ENCODE measurements at regions not wholly inside any gene's neighbourhood (a gene's known extent, or its start where the extent isn't known, plus 50 kb on each side); places are given as distances from the start of the nearest gene placed in this dataset.

DNA sequence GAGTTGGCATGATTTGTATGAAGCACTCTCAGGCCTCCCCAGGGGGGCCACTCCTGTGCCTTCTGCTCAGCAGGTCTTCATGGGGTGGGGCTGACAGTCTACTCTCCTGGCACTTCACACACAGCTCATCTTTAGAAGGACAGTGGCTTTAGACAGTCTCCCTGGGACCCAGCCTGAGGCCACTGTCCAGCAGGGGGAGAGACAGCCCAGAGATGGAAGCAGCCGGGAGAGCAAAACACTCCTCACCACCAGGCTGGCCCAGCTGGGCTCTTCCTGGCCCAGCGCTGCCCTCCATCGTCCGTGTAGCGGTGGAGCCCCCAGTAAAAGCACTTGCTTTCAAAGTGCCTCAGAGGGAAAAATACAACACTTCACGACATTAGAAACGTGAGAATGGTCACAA lies 62.0 kb upstream of the CRHR1 start (continued):
- TF ChIP-seq ZNF777 (CRISPR knock-in tag; IDR thresholded peaks at IDR 0.05): no peak
- TF ChIP-seq NR1H2 (CRISPR knock-in tag; IDR thresholded peaks at IDR 0.05; ENCODE audit: borderline replicate concordance, low read depth): no peak
- no peak for TF ChIP-seq FOXK2 (IDR thresholded peaks at IDR 0.05)
- TF ChIP-seq, protein P1, sequence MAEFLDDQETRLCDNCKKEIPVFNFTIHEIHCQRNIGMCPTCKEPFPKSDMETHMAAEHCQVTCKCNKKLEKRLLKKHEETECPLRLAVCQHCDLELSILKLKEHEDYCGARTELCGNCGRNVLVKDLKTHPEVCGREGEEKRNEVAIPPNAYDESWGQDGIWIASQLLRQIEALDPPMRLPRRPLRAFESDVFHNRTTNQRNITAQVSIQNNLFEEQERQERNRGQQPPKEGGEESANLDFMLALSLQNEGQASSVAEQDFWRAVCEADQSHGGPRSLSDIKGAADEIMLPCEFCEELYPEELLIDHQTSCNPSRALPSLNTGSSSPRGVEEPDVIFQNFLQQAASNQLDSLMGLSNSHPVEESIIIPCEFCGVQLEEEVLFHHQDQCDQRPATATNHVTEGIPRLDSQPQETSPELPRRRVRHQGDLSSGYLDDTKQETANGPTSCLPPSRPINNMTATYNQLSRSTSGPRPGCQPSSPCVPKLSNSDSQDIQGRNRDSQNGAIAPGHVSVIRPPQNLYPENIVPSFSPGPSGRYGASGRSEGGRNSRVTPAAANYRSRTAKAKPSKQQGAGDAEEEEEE (CRISPR knock-in tag; IDR thresholded peaks at IDR 0.05; ENCODE audit: borderline replicate concordance): no peak
- no peak for TF ChIP-seq MAZ (IDR thresholded peaks at IDR 0.05; ENCODE audit: borderline replicate concordance, low read depth, low read length)
- TF ChIP-seq MAZ (CRISPR knock-in tag; IDR thresholded peaks at IDR 0.05; ENCODE audit: low read depth): 0 out of 2 replicates have a peak, but pooled peaks have one; percentile 33
- no peak for TF ChIP-seq ZNF335 (CRISPR knock-in tag; IDR thresholded peaks at IDR 0.05)
- TF ChIP-seq, protein P2, sequence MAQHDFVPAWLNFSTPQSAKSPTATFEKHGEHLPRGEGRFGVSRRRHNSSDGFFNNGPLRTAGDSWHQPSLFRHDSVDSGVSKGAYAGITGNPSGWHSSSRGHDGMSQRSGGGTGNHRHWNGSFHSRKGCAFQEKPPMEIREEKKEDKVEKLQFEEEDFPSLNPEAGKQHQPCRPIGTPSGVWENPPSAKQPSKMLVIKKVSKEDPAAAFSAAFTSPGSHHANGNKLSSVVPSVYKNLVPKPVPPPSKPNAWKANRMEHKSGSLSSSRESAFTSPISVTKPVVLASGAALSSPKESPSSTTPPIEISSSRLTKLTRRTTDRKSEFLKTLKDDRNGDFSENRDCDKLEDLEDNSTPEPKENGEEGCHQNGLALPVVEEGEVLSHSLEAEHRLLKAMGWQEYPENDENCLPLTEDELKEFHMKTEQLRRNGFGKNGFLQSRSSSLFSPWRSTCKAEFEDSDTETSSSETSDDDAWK (CRISPR knock-in tag; IDR thresholded peaks at IDR 0.05): no peak
- no peak for TF ChIP-seq SP1 (IDR thresholded peaks at IDR 0.05)
- TF ChIP-seq SP1 (CRISPR knock-in tag; IDR thresholded peaks at IDR 0.05): no peak
- TF ChIP-seq, protein P3, sequence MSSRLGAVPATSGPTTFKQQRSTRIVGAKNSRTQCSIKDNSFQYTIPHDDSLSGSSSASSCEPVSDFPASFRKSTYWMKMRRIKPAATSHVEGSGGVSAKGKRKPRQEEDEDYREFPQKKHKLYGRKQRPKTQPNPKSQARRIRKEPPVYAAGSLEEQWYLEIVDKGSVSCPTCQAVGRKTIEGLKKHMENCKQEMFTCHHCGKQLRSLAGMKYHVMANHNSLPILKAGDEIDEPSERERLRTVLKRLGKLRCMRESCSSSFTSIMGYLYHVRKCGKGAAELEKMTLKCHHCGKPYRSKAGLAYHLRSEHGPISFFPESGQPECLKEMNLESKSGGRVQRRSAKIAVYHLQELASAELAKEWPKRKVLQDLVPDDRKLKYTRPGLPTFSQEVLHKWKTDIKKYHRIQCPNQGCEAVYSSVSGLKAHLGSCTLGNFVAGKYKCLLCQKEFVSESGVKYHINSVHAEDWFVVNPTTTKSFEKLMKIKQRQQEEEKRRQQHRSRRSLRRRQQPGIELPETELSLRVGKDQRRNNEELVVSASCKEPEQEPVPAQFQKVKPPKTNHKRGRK (CRISPR knock-in tag; IDR thresholded peaks at IDR 0.05): no peak
- TF ChIP-seq RBFOX2 (IDR thresholded peaks at IDR 0.05; ENCODE audit: low read depth, low read length): no peak
- TF ChIP-seq, protein P4, sequence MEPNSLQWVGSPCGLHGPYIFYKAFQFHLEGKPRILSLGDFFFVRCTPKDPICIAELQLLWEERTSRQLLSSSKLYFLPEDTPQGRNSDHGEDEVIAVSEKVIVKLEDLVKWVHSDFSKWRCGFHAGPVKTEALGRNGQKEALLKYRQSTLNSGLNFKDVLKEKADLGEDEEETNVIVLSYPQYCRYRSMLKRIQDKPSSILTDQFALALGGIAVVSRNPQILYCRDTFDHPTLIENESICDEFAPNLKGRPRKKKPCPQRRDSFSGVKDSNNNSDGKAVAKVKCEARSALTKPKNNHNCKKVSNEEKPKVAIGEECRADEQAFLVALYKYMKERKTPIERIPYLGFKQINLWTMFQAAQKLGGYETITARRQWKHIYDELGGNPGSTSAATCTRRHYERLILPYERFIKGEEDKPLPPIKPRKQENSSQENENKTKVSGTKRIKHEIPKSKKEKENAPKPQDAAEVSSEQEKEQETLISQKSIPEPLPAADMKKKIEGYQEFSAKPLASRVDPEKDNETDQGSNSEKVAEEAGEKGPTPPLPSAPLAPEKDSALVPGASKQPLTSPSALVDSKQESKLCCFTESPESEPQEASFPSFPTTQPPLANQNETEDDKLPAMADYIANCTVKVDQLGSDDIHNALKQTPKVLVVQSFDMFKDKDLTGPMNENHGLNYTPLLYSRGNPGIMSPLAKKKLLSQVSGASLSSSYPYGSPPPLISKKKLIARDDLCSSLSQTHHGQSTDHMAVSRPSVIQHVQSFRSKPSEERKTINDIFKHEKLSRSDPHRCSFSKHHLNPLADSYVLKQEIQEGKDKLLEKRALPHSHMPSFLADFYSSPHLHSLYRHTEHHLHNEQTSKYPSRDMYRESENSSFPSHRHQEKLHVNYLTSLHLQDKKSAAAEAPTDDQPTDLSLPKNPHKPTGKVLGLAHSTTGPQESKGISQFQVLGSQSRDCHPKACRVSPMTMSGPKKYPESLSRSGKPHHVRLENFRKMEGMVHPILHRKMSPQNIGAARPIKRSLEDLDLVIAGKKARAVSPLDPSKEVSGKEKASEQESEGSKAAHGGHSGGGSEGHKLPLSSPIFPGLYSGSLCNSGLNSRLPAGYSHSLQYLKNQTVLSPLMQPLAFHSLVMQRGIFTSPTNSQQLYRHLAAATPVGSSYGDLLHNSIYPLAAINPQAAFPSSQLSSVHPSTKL (CRISPR knock-in tag; IDR thresholded peaks at IDR 0.05): no peak
- no peak for TF ChIP-seq ZBTB1 (CRISPR knock-in tag; IDR thresholded peaks at IDR 0.05; ENCODE audit: borderline replicate concordance)
- TF ChIP-seq ZNF570 (CRISPR knock-in tag; IDR thresholded peaks at IDR 0.05; ENCODE audit: borderline replicate concordance): no peak
- no peak for TF ChIP-seq ZNF879 (CRISPR knock-in tag; IDR thresholded peaks at IDR 0.05)
- TF ChIP-seq, protein P5, sequence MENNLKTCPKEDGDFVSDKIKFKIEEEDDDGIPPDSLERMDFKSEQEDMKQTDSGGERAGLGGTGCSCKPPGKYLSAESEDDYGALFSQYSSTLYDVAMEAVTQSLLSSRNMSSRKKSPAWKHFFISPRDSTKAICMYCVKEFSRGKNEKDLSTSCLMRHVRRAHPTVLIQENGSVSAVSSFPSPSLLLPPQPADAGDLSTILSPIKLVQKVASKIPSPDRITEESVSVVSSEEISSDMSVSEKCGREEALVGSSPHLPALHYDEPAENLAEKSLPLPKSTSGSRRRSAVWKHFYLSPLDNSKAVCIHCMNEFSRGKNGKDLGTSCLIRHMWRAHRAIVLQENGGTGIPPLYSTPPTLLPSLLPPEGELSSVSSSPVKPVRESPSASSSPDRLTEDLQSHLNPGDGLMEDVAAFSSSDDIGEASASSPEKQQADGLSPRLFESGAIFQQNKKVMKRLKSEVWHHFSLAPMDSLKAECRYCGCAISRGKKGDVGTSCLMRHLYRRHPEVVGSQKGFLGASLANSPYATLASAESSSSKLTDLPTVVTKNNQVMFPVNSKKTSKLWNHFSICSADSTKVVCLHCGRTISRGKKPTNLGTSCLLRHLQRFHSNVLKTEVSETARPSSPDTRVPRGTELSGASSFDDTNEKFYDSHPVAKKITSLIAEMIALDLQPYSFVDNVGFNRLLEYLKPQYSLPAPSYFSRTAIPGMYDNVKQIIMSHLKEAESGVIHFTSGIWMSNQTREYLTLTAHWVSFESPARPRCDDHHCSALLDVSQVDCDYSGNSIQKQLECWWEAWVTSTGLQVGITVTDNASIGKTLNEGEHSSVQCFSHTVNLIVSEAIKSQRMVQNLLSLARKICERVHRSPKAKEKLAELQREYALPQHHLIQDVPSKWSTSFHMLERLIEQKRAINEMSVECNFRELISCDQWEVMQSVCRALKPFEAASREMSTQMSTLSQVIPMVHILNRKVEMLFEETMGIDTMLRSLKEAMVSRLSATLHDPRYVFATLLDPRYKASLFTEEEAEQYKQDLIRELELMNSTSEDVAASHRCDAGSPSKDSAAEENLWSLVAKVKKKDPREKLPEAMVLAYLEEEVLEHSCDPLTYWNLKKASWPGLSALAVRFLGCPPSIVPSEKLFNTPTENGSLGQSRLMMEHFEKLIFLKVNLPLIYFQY (CRISPR knock-in tag; IDR thresholded peaks at IDR 0.05; ENCODE audit: borderline replicate concordance): peak; percentile 81; the same call in 1 of the 2 replicates
- TF ChIP-seq CREB1 (IDR thresholded peaks at IDR 0.05): no peak
- no peak for TF ChIP-seq CREB1 (CRISPR knock-in tag; IDR thresholded peaks at IDR 0.05)
- TF ChIP-seq ZNF138 (CRISPR knock-in tag; IDR thresholded peaks at IDR 0.05; ENCODE audit: low read depth): no peak
